Nephron (organoid): ENCODE measurements at regions not wholly inside any gene's neighbourhood (a gene's known extent, or its start where the extent isn't known, plus 50 kb on each side); places are given as distances from the start of the nearest gene placed in this dataset.

Source experiments
- H3K27ac Mint-ChIP-seq, 3 experiments: 2 replicates each; pipeline ENCODE4 v1.8.0; 2020; ENCODE audit warnings: mixed read lengths in 3 of 3, mild to moderate bottlenecking in 2 of 3, moderate library complexity in 1 of 3
- H3K27me3 Mint-ChIP-seq: 2 replicates; pipeline ENCODE4 v1.8.0; 2021; ENCODE audit warnings: low read depth, mild to moderate bottlenecking, moderate library complexity, mixed read lengths
- H3K36me3 Mint-ChIP-seq: 2 replicates; pipeline ENCODE4 v1.8.0; 2020; ENCODE audit warnings: low read depth, mixed read lengths
- H3K4me1 Mint-ChIP-seq: 2 replicates; pipeline ENCODE4 v1.8.0; 2020; ENCODE audit warnings: mixed read lengths
- H3K4me3 Mint-ChIP-seq, 3 experiments: 2 replicates each; pipeline ENCODE4 v1.8.0; 2020; ENCODE audit warnings: mild to moderate bottlenecking in 3 of 3, mixed read lengths in 3 of 3, moderate library complexity in 2 of 3
- H3K9me3 Mint-ChIP-seq: 2 replicates; pipeline ENCODE4 v1.8.0; 2020; ENCODE audit warnings: mixed read lengths
- TF ChIP-seq, protein P1 (sequence below), 3 experiments: fragments of 200-600 bp; sonication (generic); IDR thresholded peaks; one replicate each; pipeline ENCODE4 v1.5.0; 2021; ENCODE audit warnings: antibody characterized with exemption in 3 of 3; ENCODE audit not compliant: unreplicated experiment in 3 of 3

- Mint-ChIP-seq H3K4me3 (no peak overlapping the region), H3K4me1 (peaks cover 4% of the 10 kb centered on the region), H3K9me3 (peaks cover 21% of the 10 kb centered on the region), H3K27ac (no peak overlapping the region), H3K27me3 (no peaks in the 10 kb centered on the region), H3K36me3 (no peaks in the 10 kb centered on the region)
- TF ChIP-seq, protein P1, sequence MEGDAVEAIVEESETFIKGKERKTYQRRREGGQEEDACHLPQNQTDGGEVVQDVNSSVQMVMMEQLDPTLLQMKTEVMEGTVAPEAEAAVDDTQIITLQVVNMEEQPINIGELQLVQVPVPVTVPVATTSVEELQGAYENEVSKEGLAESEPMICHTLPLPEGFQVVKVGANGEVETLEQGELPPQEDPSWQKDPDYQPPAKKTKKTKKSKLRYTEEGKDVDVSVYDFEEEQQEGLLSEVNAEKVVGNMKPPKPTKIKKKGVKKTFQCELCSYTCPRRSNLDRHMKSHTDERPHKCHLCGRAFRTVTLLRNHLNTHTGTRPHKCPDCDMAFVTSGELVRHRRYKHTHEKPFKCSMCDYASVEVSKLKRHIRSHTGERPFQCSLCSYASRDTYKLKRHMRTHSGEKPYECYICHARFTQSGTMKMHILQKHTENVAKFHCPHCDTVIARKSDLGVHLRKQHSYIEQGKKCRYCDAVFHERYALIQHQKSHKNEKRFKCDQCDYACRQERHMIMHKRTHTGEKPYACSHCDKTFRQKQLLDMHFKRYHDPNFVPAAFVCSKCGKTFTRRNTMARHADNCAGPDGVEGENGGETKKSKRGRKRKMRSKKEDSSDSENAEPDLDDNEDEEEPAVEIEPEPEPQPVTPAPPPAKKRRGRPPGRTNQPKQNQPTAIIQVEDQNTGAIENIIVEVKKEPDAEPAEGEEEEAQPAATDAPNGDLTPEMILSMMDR (IDR thresholded peaks at IDR 0.05; ENCODE audit: unreplicated experiment in 3 of 3): no peak
Measured at GRCh38 chr5:127203818-127204217, 86.8 kb upstream of the MEGF10 start.

GRCh38 chr5:127205147-127205546 lies 85.4 kb upstream of the MEGF10 start:
- Mint-ChIP-seq H3K36me3 (no peaks in the 10 kb centered on the region), H3K27ac (no peak overlapping the region), H3K27me3 (no peaks in the 10 kb centered on the region), H3K4me1 (peaks cover 4% of the 10 kb centered on the region), H3K9me3 (peaks cover 12% of the 10 kb centered on the region), H3K4me3 (no peak overlapping the region)
- TF ChIP-seq, protein P1 (IDR thresholded peaks at IDR 0.05; ENCODE audit: unreplicated experiment in 3 of 3): no peak

DNA sequence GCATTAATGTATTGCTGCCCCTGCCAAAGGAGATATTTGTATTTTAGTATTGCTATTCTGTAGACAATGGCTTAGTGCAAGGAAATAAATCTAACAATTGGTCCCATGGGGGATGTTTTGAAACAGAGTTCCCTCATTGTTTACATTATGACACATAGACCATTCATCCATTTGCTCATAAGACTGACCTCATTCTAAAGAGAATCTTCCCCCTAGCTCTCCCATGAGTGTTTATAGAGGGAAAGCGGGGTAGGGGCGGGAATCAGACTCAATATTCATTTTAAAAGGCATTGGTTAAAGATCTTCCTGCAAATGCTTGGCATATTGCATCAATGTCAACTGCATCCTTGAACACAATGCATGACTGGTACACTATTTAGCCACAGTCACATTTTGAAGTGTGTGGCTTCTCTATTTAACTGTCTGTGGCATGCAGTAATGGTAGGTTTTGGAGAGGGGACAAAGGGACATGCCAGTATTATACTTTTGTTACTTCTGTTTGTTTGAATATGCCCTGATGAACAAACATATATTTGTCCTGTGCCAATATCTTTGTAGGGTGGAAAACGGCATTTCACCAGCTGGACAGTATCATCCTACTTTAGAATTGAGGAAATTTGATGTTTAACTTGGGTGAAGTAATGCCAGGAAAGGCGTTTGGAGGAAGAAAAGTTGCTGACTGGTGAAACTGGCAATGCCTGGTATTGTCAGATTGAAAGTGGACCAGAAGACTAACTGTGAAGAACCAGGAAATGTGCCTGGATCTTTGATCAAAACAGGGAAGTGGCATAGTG lies 84.1 kb upstream of the MEGF10 start:
- no peak overlapping the region for H3K4me3 Mint-ChIP-seq
- TF ChIP-seq, protein P1 (IDR thresholded peaks at IDR 0.05; ENCODE audit: unreplicated experiment in 3 of 3): no peak
- H3K9me3 Mint-ChIP-seq: peaks cover under 1% of the 10 kb centered on the region
- H3K36me3 Mint-ChIP-seq: no peaks in the 10 kb centered on the region
- no peaks in the 10 kb centered on the region for H3K27me3 Mint-ChIP-seq
- no peak overlapping the region for H3K27ac Mint-ChIP-seq
- peaks cover 4% of the 10 kb centered on the region for H3K4me1 Mint-ChIP-seq

DNA sequence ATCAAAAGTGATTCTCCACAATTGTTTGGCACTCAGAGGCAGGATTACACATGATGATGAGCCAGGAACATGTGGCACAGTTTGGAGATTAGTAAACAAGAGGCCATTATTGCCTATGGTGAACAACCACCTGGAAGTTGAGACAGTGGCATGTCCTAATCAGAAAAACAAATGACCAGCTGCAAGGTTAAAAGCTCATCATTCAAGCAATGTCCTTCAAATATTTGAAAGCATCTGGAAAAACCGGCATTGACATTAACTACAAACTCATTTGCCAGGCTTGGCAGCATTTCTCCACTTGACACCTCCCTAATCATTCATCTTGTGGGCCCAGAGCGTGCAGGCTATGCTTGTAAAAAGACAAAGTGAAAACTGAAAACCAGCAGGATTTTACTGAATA lies 80.6 kb upstream of the MEGF10 start:
- Mint-ChIP-seq H3K27ac (no peak overlapping the region), H3K36me3 (no peaks in the 10 kb centered on the region), H3K9me3 (no peaks in the 10 kb centered on the region), H3K27me3 (no peaks in the 10 kb centered on the region), H3K4me1 (peaks cover 4% of the 10 kb centered on the region), H3K4me3 (no peak overlapping the region)
- TF ChIP-seq, protein P1 (IDR thresholded peaks at IDR 0.05; ENCODE audit: unreplicated experiment in 3 of 3): no peak

GRCh38 chr5:127213231-127213630 lies 77.4 kb upstream of the MEGF10 start:
- no peaks in the 10 kb centered on the region for H3K36me3 Mint-ChIP-seq
- H3K27me3 Mint-ChIP-seq: peaks cover 6% of the 10 kb centered on the region
- H3K27ac Mint-ChIP-seq: no peak overlapping the region
- TF ChIP-seq, protein P1 (IDR thresholded peaks at IDR 0.05; ENCODE audit: unreplicated experiment in 3 of 3): no peak
- peaks cover 14% of the 10 kb centered on the region for H3K4me1 Mint-ChIP-seq
- no peak overlapping the region for H3K4me3 Mint-ChIP-seq
- peaks cover 3% of the 10 kb centered on the region for H3K9me3 Mint-ChIP-seq

DNA sequence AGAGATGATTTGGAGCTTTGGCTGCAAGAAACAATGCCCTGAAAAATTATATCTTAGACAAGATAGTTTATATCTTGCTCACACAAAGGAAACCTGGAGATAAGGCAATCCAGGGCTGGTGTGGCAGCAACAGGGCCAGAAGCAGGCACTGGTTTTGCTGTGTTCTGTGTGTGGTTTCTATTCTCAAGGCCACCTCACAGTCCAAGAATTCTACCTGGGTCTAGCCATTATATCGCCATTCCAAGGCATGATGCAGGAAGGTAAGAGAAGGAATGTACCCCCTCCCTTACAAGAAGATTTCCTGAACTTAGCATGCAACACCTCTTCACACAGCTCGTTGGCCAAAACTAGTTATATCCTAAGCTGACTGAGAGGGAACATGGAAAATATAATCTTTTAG lies 74.5 kb upstream of the MEGF10 start:
- TF ChIP-seq, protein P1 (IDR thresholded peaks at IDR 0.05; ENCODE audit: unreplicated experiment in 3 of 3): no peak
- H3K4me1 Mint-ChIP-seq: peaks cover 14% of the 10 kb centered on the region
- H3K27me3 Mint-ChIP-seq: peaks cover 6% of the 10 kb centered on the region
- peaks cover 14% of the 10 kb centered on the region for H3K9me3 Mint-ChIP-seq
- no peak overlapping the region for H3K27ac Mint-ChIP-seq
- H3K4me3 Mint-ChIP-seq: no peak overlapping the region
- H3K36me3 Mint-ChIP-seq: no peaks in the 10 kb centered on the region
